OCI-LY1 (cell line): ENCODE measurements at regions not wholly inside any gene's neighbourhood (a gene's known extent, or its start where the extent isn't known, plus 50 kb on each side); places are given as distances from the start of the nearest gene placed in this dataset.

Experiments used
- H2AFZ ChIP-seq: fragments of 200-600 bp; sonication (generic), shearing (Covaris generic); 2 replicates; pipeline ENCODE4 v1.6.0; 2014; ENCODE audit warnings: antibody characterized with exemption, mild to moderate bottlenecking, low read length
- H3F3A ChIP-seq: fragments of 200-600 bp; sonication (generic), shearing (Covaris generic); 2 replicates; pipeline ENCODE4 v1.6.0; 2014; ENCODE audit warnings: mild to moderate bottlenecking, antibody characterized with exemption, low read length, moderate library complexity; ENCODE audit not compliant: insufficient read depth
- H3K27ac ChIP-seq: fragments of 200-600 bp; sonication (generic); 2 replicates; pipeline ENCODE4 v1.5.1; 2014; ENCODE audit warnings: low read length, mixed run types, mild to moderate bottlenecking, low read depth; ENCODE audit not compliant: poor library complexity, severe bottlenecking
- H3K27me3 ChIP-seq: fragments of 200-600 bp; sonication (generic); 2 replicates; pipeline ENCODE4 v1.6.0; 2014; ENCODE audit warnings: antibody characterized with exemption, mild to moderate bottlenecking, low read length, moderate library complexity; ENCODE audit not compliant: insufficient read depth
- H3K36me3 ChIP-seq: fragments of 200-600 bp; sonication (generic); 2 replicates; pipeline ENCODE4 v1.6.1; 2014; ENCODE audit warnings: mild to moderate bottlenecking, antibody characterized with exemption, low read length, moderate library complexity, mixed read lengths; ENCODE audit not compliant: insufficient read depth
- H3K4me1 ChIP-seq: fragments of 200-600 bp; sonication (generic); 2 replicates; pipeline ENCODE4 v1.5.1; 2014; ENCODE audit warnings: mild to moderate bottlenecking, low read length, moderate library complexity; ENCODE audit not compliant: insufficient read depth, severe bottlenecking
- H3K4me2 ChIP-seq: fragments of 200-600 bp; sonication (generic), shearing (Covaris generic); 2 replicates; pipeline ENCODE4 v1.6.1; 2014; ENCODE audit warnings: low read length
- H3K4me3 ChIP-seq: fragments of 200-600 bp; sonication (generic); 2 replicates; pipeline ENCODE4 v1.5.1; 2014; ENCODE audit warnings: low read length, low read depth, mild to moderate bottlenecking, mixed read lengths; ENCODE audit not compliant: poor library complexity, severe bottlenecking
- H3K79me2 ChIP-seq: fragments of 200-600 bp; shearing (Covaris generic); 2 replicates; pipeline ENCODE4 v1.6.1; 2016; ENCODE audit warnings: mixed run types, low read length, mixed read lengths; ENCODE audit not compliant: insufficient read depth
- H3K9ac ChIP-seq: fragments of 200-600 bp; sonication (generic), shearing (Covaris generic); 2 replicates; pipeline ENCODE4 v1.6.1; 2014; ENCODE audit warnings: mild to moderate bottlenecking, low read length, mixed read lengths
- H3K9me2 ChIP-seq: fragments of 200-600 bp; sonication (generic), shearing (Covaris generic); 2 replicates; pipeline ENCODE4 v1.6.1; 2014; ENCODE audit warnings: low read depth, mild to moderate bottlenecking, low read length, mixed read lengths
- H3K9me3 ChIP-seq: fragments of 200-600 bp; shearing (Covaris generic); 2 replicates; pipeline ENCODE4 v1.6.1; 2014; ENCODE audit warnings: low read length, mixed read lengths
- H4K20me1 ChIP-seq: fragments of 200-600 bp; sonication (generic), shearing (Covaris generic); 2 replicates; pipeline ENCODE4 v1.6.0; 2016; ENCODE audit warnings: mild to moderate bottlenecking, low read length; ENCODE audit not compliant: insufficient read depth
- EZH2 ChIP-seq: fragments of 200-600 bp; sonication (generic), shearing (Covaris generic); IDR thresholded peaks from 2 replicates; pipeline ENCODE4 v1.8.0; 2017; ENCODE audit warnings: borderline replicate concordance, mixed run types, mild to moderate bottlenecking, antibody characterized with exemption, low read length, moderate library complexity, mixed read lengths
- TF ChIP-seq, protein P1 (sequence below): fragments of 200-600 bp; sonication (generic), shearing (Covaris generic); IDR thresholded peaks from 2 replicates; pipeline ENCODE4 v1.5.1; 2017; ENCODE audit warnings: mild to moderate bottlenecking, antibody characterized with exemption, low read length, moderate library complexity, mixed read lengths

DNA sequence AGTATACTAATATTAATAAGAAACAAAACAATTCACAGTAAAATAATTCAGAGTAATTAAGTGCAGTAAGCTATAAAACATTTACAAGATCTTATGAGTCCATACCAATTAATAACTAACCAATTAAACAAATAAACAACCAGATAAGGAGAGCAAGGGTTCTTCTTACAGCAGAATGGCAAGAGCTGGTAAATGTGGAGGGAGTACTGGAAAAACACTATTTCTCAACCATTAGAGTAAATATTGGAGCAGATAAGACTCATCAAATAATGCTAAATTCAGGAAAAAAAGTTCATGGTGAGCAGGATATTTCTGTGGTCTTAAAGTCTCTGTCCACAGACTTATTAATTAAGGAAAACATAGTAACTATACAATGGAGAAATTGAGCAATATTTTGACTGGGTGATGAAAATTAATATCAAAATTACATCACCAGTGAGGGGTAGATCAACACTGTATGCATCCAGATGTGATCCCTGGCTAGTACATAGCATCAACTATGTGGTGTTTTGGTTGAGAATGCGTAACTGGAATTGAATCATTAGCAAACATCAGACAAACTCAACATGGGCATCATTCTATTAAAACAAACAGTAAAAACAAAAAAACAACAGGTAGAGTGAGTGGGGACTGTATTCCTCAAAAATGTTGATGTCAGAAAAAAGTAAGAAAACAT is 1376.7 kb downstream of the PCDH19 start:
- Histone ChIP-seq H3K9me2 (no peaks in the 10 kb centered on the region), H3F3A (no peaks in the 10 kb centered on the region), H3K27ac (no peak overlapping the region), H3K9ac (no peak overlapping the region), H3K4me3 (no peak overlapping the region), H3K36me3 (no peaks in the 10 kb centered on the region), H3K79me2 (no peaks in the 10 kb centered on the region), H3K27me3 (no peaks in the 10 kb centered on the region), H2AFZ (no peak overlapping the region), H4K20me1 (no peaks in the 10 kb centered on the region), H3K4me2 (no peak overlapping the region), H3K9me3 (no peaks in the 10 kb centered on the region), H3K4me1 (no peaks in the 10 kb centered on the region)
- TF ChIP-seq, protein P1, sequence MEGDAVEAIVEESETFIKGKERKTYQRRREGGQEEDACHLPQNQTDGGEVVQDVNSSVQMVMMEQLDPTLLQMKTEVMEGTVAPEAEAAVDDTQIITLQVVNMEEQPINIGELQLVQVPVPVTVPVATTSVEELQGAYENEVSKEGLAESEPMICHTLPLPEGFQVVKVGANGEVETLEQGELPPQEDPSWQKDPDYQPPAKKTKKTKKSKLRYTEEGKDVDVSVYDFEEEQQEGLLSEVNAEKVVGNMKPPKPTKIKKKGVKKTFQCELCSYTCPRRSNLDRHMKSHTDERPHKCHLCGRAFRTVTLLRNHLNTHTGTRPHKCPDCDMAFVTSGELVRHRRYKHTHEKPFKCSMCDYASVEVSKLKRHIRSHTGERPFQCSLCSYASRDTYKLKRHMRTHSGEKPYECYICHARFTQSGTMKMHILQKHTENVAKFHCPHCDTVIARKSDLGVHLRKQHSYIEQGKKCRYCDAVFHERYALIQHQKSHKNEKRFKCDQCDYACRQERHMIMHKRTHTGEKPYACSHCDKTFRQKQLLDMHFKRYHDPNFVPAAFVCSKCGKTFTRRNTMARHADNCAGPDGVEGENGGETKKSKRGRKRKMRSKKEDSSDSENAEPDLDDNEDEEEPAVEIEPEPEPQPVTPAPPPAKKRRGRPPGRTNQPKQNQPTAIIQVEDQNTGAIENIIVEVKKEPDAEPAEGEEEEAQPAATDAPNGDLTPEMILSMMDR = no peak
- no peak for TF ChIP-seq EZH2

DNA sequence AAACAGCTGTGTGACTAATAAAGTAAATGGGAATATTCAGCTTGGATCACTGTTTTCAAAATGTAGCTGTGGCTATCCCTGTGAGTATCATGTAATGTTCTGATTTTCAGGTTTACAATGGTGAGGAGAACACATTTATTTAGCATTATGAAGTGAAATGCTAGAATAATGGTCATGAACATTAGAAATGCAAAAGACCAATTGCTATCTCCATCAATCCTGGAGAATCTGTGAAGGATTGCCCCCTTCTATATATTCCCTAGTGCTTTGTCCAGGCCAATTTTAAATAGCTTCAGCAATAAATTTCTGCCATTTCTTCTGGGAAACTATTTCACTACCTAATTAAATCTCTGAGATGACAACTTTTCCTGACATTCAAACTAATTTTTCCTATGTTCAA is 1399.1 kb downstream of the PCDH19 start:
- H3K9me2 ChIP-seq = no peaks in the 10 kb centered on the region
- H3F3A ChIP-seq = no peaks in the 10 kb centered on the region

DNA sequence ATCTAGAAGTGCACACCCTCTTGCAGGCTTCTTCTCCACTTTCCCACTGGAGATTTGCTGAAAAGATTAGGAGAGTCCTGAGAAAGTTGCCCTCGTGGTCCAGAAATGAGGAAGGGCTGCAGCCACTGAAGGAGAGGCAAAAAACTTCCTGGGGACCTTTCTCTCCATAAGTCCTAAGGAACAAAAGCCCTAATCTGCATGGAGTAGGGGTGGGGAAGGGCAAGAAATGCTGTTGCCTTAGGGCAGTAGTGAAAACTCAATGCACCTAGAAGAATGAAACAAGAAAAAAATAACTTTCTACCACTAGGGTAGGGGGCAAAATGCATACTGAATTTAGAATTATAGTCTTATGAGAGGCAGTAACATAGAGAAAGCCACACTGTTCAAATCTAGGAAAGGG is 1408.8 kb downstream of the PCDH19 start:
- Histone ChIP-seq H3K27me3 (no peaks in the 10 kb centered on the region), H2AFZ (no peak overlapping the region), H3K9ac (no peak overlapping the region), H3K27ac (no peak overlapping the region), H4K20me1 (no peaks in the 10 kb centered on the region), H3K4me2 (no peak overlapping the region), H3K4me3 (no peak overlapping the region), H3K9me3 (no peaks in the 10 kb centered on the region), H3K4me1 (no peaks in the 10 kb centered on the region), H3K36me3 (no peaks in the 10 kb centered on the region), H3K9me2 (no peaks in the 10 kb centered on the region), H3F3A (no peaks in the 10 kb centered on the region), H3K79me2 (no peaks in the 10 kb centered on the region)
- TF ChIP-seq, protein P1 = no peak
- TF ChIP-seq EZH2 = no peak

More for the DNA sequence above, 1399.1 kb downstream of the PCDH19 start:
- Histone ChIP-seq H3K4me3 (no peak overlapping the region), H2AFZ (no peak overlapping the region), H3K4me1 (no peaks in the 10 kb centered on the region), H4K20me1 (no peaks in the 10 kb centered on the region), H3K27ac (no peak overlapping the region), H3K4me2 (no peak overlapping the region), H3K27me3 (no peaks in the 10 kb centered on the region), H3K9ac (no peak overlapping the region), H3K9me3 (no peaks in the 10 kb centered on the region), H3K36me3 (no peaks in the 10 kb centered on the region), H3K79me2 (no peaks in the 10 kb centered on the region)
- no peak for TF ChIP-seq EZH2
- TF ChIP-seq, protein P1 = no peak
